ENCODE measurements at regions not wholly inside any gene's neighbourhood (a gene's known extent, or its start where the extent isn't known, plus 50 kb on each side); places are given as distances from the start of the nearest gene placed in this dataset.

- TF ChIP-seq, protein P1, sequence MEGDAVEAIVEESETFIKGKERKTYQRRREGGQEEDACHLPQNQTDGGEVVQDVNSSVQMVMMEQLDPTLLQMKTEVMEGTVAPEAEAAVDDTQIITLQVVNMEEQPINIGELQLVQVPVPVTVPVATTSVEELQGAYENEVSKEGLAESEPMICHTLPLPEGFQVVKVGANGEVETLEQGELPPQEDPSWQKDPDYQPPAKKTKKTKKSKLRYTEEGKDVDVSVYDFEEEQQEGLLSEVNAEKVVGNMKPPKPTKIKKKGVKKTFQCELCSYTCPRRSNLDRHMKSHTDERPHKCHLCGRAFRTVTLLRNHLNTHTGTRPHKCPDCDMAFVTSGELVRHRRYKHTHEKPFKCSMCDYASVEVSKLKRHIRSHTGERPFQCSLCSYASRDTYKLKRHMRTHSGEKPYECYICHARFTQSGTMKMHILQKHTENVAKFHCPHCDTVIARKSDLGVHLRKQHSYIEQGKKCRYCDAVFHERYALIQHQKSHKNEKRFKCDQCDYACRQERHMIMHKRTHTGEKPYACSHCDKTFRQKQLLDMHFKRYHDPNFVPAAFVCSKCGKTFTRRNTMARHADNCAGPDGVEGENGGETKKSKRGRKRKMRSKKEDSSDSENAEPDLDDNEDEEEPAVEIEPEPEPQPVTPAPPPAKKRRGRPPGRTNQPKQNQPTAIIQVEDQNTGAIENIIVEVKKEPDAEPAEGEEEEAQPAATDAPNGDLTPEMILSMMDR (conservative IDR thresholded peaks at IDR 0.05; ENCODE audit: low read depth, low read length): no peak
- TF ChIP-seq RAD21 (IDR thresholded peaks at IDR 0.05; ENCODE audit: low read length) (no peak), BHLHE40 (IDR thresholded peaks at IDR 0.05; ENCODE audit: low read depth, low read length) (no peak), RFX5 (IDR thresholded peaks at IDR 0.05; ENCODE audit: low read depth, low read length) (no peak), RCOR1 (IDR thresholded peaks at IDR 0.05; ENCODE audit: insufficient replicate concordance, low read length) (no peak), CHD1 (IDR thresholded peaks at IDR 0.05; ENCODE audit: low read depth, low read length) (no peak), MAFK (IDR thresholded peaks at IDR 0.05; ENCODE audit: low read depth, low read length) (no peak), MXI1 (IDR thresholded peaks at IDR 0.05; ENCODE audit: borderline replicate concordance, low read depth, low read length) (no peak), NFE2L2 (IDR thresholded peaks at IDR 0.05; ENCODE audit: low read depth, low read length) (no peak), POLR2A (IDR thresholded peaks at IDR 0.05; ENCODE audit: low read depth, low read length) (no peak)
- TF ChIP-seq, protein P2, sequence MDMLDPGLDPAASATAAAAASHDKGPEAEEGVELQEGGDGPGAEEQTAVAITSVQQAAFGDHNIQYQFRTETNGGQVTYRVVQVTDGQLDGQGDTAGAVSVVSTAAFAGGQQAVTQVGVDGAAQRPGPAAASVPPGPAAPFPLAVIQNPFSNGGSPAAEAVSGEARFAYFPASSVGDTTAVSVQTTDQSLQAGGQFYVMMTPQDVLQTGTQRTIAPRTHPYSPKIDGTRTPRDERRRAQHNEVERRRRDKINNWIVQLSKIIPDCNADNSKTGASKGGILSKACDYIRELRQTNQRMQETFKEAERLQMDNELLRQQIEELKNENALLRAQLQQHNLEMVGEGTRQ (IDR thresholded peaks at IDR 0.05; ENCODE audit: low read depth, low read length): no peak
Observed at GRCh38 chr15:36186376-36186775, 393.1 kb upstream of the CDIN1 start.

Data from IMR-90 (cell line).